Muscle layer of duodenum (tissue), 2 donors: ENCODE measurements at regions not wholly inside any gene's neighbourhood (a gene's known extent, or its start where the extent isn't known, plus 50 kb on each side); places are given as distances from the start of the nearest gene placed in this dataset.
"Not testable (repeated sequence)": the region's sequence is repeated elsewhere in the genome, so short reads cannot be mapped to it uniquely, and the experiment has no call there.

ENCODE experiments used
- H3K27ac ChIP-seq: one replicate; pipeline ENCODE4 v1.7.0; 2013; ENCODE audit warnings: mild to moderate bottlenecking, low read length
- H3K27me3 ChIP-seq: one replicate; pipeline ENCODE4 v1.7.0; 2013; ENCODE audit warnings: low read depth, mild to moderate bottlenecking, control low read depth, low read length
- H3K36me3 ChIP-seq, 2 donors: one replicate each; pipeline ENCODE4 v1.7.0; 2013; ENCODE audit warnings: low read length in 2 of 2, control low read depth in 1 of 2, mild to moderate bottlenecking in 1 of 2; ENCODE audit not compliant: insufficient read depth in 2 of 2, control insufficient read depth in 1 of 2
- H3K4me1 ChIP-seq, 2 donors: one replicate each; pipeline ENCODE4 v1.7.0; 2013; ENCODE audit warnings: low read length in 2 of 2, mild to moderate bottlenecking in 2 of 2, control low read depth in 1 of 2, moderate library complexity in 1 of 2; ENCODE audit not compliant: insufficient read depth in 2 of 2, control insufficient read depth in 1 of 2
- H3K4me3 ChIP-seq, 2 donors: one replicate each; pipeline ENCODE4 v1.7.0; 2013; ENCODE audit warnings: low read length in 2 of 2, low read depth in 1 of 2, mild to moderate bottlenecking in 1 of 2
- H3K9me3 ChIP-seq, 2 donors: one replicate each; pipeline ENCODE4 v1.7.0; 2013; ENCODE audit warnings: low read length in 2 of 2, control low read depth in 1 of 2, mild to moderate bottlenecking in 1 of 2; ENCODE audit not compliant: control insufficient read depth in 1 of 2
- donor health status: healthy.

DNA sequence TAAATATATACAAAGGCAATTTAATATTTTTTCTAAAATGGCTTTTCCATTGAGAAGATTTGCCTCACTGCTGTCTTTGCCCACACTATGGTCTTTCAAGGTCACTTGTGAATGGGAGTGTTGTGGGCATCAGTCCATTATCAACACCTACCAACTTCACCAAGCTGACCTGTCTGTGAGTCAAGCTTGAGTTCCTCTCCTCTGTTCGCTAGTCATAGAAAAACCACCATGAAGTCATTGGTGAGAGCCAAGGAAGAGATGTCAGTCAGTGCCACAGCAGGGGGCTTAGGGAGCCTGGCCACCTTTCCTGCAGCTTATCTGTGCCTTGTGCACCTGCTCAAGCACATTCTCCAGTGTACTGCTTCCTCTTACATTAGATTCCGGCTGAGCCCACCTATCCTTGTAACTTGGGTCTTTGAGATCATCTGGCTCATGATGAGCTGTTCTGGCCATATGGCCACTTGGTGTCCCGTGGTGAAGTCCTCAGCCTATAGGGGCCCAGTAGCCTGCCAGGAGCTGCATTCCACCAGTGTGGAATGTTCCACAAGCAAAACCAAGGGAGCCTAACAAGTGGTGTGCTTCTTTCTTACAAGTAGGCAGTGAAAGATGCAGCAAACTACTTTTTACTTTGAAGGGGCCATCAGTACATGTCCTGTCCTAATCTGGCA is 80.8 kb upstream of the C12orf71 start:
- no peaks in the 10 kb centered on the region for H3K27me3 ChIP-seq
- no peak overlapping the region for H3K27ac ChIP-seq

DNA sequence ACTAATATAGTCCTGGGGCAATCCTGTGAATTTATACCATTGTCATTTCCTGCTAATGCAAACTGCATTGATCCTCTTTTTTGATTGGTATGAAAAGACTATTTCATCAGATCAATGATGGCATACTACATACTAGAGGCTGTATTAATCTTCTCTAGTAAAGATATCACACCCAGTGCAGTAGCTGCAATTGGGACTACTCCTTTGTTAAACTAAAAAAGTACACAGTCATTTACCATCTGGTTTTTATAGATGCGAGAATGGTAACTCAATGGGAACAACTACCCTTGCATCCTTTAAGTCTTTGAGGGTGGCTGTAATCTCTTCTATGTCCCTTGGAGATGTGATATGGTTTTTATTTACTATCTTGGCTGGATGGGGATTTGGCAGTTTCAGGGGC is 80.2 kb upstream of the STK38L start:
- no peak overlapping the region for H3K27ac ChIP-seq
- H3K4me1 ChIP-seq = no peaks in the 10 kb centered on the region
- no peak overlapping the region for H3K4me3 ChIP-seq
- no peaks in the 10 kb centered on the region for H3K36me3 ChIP-seq
- H3K27me3 ChIP-seq = no peaks in the 10 kb centered on the region
- H3K9me3 ChIP-seq = no peaks in the 10 kb centered on the region

More for the DNA sequence above, 80.8 kb upstream of the C12orf71 start:
- H3K4me3 ChIP-seq = no peak overlapping the region
- no peaks in the 10 kb centered on the region for H3K4me1 ChIP-seq
- no peaks in the 10 kb centered on the region for H3K36me3 ChIP-seq
- no peaks in the 10 kb centered on the region for H3K9me3 ChIP-seq

DNA sequence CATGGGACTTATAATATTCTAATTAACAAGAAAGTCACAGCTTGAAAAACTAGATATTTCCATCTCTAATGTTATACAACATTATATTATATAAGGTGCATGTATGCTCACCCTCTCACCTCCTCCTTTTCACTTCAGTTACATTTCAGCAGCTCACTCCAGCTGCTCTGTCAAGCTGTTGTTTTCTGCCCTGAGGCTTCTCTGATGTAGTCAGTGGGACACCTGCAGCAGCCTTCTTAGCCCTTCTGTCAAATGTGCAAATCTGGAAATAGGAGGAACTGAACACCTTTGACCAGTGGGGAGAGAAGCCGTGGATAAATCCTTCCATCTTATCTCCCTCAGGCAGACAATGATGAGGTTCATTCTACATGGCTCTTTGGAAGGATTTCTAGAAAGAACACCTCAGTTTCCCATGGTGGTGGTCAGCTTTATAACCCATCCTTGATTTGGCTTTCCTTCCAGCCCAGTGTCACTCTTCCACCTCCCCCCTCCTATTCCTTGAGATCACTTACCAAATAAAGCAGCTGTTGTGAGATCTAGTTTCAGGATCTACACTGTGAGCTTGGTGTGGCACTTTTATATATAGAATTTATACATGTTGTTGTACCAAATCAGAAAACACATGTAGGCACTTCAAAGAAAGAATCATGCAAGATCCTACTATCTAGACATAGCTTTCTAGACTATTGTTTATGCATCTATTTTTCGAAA is 79.6 kb upstream of the STK38L start:
- Histone ChIP-seq H3K4me3 (no peak overlapping the region), H3K36me3 (no peaks in the 10 kb centered on the region), H3K4me1 (no peaks in the 10 kb centered on the region), H3K27me3 (no peaks in the 10 kb centered on the region), H3K27ac (no peak overlapping the region), H3K9me3 (no peaks in the 10 kb centered on the region)

DNA sequence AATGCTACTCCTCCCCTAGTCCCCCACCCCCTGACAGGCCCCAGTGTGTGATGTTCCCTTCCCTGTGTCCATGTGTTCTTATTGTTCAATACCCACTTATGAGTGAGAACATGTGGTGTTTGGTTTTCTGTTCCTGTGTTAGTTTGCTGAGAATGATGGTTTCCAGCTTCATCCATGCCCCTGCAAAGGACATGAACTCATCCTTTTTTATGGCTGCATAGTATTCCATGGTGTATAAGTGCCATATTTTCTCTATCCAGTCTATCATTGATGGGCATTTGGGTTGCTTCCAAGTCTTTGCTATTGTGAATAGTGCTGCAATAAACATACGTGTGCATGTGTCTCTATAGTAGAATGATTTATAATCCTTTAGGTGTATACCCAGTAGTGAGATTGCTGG is 78.1 kb upstream of the STK38L start:
- H3K4me3 ChIP-seq, H3K27ac ChIP-seq, H3K36me3 ChIP-seq, H3K4me1 ChIP-seq, H3K27me3 ChIP-seq, H3K9me3 ChIP-seq: not testable (repeated sequence)

DNA sequence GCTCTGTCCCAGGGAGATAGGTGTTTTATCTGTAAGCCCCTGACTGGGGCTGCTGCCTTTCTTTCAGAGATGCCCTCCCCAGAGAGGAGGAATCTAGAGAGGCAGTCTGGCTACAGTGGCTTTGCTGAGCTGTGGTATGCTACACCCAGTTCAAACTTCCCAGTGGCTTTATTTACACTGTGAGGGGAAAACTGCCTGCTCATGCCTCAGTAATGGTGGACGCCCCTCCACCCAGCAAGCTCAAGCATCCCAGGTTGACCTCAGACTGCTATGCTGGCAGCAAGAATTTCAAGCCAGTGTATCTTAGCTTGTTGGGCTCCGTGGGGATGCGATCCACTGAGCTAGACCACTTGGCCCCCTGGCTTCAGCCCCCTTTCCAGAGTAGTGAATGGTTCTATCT is 72.6 kb upstream of the STK38L start:
- H3K27me3 ChIP-seq, H3K27ac ChIP-seq, H3K4me3 ChIP-seq, H3K36me3 ChIP-seq, H3K4me1 ChIP-seq: not testable (repeated sequence)
- peaks cover 0 to 11% of the 10 kb centered on the region in 2 donors for H3K9me3 ChIP-seq

DNA sequence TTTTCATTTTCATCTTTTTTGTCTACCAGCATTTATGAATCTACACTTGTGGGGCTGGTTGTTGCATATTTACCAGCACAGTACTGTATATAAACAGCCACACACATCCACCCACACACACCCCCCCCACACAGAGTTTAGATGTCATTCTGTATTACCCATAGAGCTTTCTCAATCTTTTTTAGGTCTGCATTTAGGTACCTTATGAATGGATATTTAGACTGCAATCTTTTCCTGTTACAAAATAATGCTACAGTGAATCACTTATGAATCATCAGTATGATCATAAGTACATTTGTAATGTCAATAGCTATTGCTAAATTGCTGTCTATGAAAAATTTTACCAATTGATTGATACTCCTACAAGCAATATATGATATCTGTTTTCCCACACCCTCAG is 67.3 kb upstream of the STK38L start:
- no peaks in the 10 kb centered on the region for H3K27me3 ChIP-seq
- H3K9me3 ChIP-seq = peaks cover 0 to 8% of the 10 kb centered on the region in 2 donors
- no peak overlapping the region for H3K27ac ChIP-seq
- H3K4me1 ChIP-seq = peaks cover 0 to 12% of the 10 kb centered on the region in 2 donors
- H3K4me3 ChIP-seq = no peak overlapping the region
- peaks cover 0 to 27% of the 10 kb centered on the region in 2 donors for H3K36me3 ChIP-seq

DNA sequence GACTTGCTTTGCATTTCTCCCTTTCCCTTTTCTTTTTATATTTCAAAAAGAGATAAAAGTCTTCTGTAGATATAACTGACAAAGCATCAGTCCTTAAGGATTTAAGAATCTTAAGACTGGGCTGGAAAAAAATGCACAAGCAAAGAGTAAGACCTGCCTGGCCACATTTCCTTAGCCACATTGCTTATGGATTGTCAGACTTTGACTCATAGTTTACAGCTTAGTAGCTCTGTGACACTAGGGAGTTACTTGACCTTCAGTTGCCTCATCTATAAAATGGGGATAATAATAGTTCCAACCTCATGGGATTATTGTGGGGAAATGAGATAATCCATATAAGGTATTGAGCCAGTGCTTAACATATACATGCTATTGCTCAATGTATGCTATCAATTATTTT is 66.4 kb upstream of the STK38L start:
- Histone ChIP-seq H3K9me3 (no peaks in the 10 kb centered on the region), H3K27ac (no peak overlapping the region), H3K36me3 (peaks cover 0 to 27% of the 10 kb centered on the region in 2 donors), H3K4me1 (peaks cover 0 to 12% of the 10 kb centered on the region in 2 donors), H3K4me3 (no peak overlapping the region), H3K27me3 (no peaks in the 10 kb centered on the region)

DNA sequence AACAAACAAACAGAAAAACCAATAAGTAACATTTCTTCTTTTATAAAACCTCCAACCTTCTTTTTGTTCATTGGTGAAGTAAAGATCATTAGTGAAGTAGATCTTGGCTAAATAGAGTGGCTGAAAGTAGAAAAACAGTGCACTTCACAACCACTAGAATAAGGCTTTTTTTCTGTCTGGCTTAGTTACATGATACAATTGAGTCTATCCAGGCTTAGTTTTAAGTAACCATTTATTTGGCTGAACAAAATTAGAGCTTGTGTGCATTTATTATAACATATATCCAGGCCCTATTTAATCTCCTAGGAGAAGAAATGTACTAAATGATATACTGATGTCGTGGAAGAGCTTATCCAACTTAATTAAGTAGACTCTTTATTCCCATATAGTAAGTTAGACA is 65.8 kb upstream of the STK38L start:
- peak overlapping the region; percentile 80 for H3K27ac ChIP-seq
- no peaks in the 10 kb centered on the region for H3K27me3 ChIP-seq
- peaks cover 0 to 12% of the 10 kb centered on the region in 2 donors for H3K4me1 ChIP-seq
- H3K9me3 ChIP-seq = no peaks in the 10 kb centered on the region
- no peak overlapping the region for H3K4me3 ChIP-seq
- H3K36me3 ChIP-seq = peaks cover 0 to 27% of the 10 kb centered on the region in 2 donors

DNA sequence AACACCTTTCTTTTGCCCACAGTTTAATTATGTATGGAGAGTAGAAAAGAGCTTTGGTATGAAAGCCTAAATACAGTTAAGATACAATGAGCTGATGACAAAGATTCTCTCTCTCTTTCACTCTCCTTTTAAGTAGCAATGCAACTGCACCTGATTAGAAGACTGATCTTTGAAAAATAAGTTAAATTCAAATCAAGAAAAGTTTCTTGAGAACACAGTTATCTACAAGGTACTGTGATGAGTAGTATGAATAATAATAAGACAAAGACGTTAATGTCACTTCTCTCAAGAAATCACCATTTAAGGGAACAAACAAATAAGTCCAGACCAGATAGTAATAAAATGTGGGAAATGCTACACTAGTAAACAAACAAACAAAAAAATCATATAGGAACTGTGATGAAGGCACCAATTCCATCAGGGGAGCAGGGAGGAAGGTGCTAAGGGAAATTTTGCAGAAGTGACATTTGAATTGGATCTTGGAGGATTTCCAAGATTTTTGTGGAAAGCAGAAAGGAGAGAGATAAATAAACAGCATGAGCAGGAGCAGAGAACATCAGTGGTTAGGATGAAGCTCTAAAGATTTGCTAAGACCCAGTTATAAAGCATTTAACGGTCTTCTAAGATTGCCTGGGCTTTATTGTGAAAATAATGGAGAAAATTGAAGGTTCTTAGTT is 65.2 kb upstream of the STK38L start:
- Histone ChIP-seq H3K27me3 (no peaks in the 10 kb centered on the region), H3K9me3 (no peaks in the 10 kb centered on the region), H3K27ac (peak overlapping the region; percentile 80), H3K4me1 (peaks cover 0 to 12% of the 10 kb centered on the region in 2 donors), H3K36me3 (peaks cover 0 to 27% of the 10 kb centered on the region in 2 donors), H3K4me3 (no peak overlapping the region)

DNA sequence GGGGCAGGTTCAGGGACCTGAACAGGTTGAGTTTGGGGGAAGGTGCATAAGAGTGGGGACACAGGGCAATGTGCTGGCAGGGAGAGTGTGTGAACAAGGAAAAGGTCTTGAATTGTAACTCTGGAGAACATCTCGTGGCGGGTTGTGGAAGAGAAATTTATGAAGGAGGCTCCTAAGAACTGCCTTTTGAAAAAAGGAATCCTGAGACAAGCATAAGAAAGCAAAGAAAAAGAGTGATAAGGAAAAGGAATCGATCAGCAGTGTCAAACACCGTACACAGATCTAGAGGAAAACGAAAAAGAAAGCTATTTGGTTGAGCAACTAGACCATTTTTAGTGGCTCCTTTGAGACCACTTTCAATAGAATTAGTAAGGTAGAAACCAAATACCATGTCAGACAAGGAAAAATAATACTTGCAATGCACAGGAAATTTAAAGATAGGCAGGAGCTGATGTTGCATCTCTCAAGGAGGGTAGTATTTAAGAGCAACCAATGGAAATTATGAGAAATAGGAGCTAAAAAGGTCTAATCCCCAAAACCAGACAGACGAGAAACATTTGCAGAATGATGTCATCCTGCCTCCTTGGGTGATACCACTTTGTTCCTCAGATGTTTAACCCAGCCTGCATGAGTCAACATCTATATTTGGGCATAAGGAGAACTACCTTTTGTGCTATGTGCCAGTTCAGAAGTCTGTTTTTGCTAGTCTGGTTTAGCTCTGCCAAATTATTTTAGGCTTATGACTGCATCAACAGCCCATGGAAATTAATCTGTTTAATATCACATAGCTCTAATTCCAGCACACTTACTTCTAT is 64.5 kb upstream of the STK38L start:
- peaks cover 0 to 12% of the 10 kb centered on the region in 2 donors for H3K4me1 ChIP-seq
- H3K4me3 ChIP-seq = no peak overlapping the region
- H3K27me3 ChIP-seq = no peaks in the 10 kb centered on the region
- no peaks in the 10 kb centered on the region for H3K9me3 ChIP-seq
- peaks cover 0 to 27% of the 10 kb centered on the region in 2 donors for H3K36me3 ChIP-seq
- peak overlapping the region; percentile 80 for H3K27ac ChIP-seq
